TTC549 (cell line): ENCODE measurements at regions not wholly inside any gene's neighbourhood (a gene's known extent, or its start where the extent isn't known, plus 50 kb on each side); places are given as distances from the start of the nearest gene placed in this dataset.
"Not testable (repeated sequence)": the region's sequence is repeated elsewhere in the genome, so short reads cannot be mapped to it uniquely, and the experiment has no call there.

Experiments
- FAIRE-seq: peaks from 2 replicates; lab custom pipeline; 2012; peaks lifted over from hg19 to GRCh38; lab: Jason Lieb, UNC

GRCh38 chr16:16938980-16939379 is 531.8 kb downstream of the XYLT1 start:
- FAIRE-seq, result no peak

- FAIRE-seq, result no peak
Observed at GRCh38 chr16:16940351-16940750, 530.4 kb downstream of the XYLT1 start.

- FAIRE-seq, result not testable (repeated sequence)
Observed at GRCh38 chr16:16942849-16943248, 527.9 kb downstream of the XYLT1 start.

GRCh38 chr16:16945207-16945606 is 525.6 kb downstream of the XYLT1 start:
- FAIRE-seq, result no peak

- no peak for FAIRE-seq
Observed at GRCh38 chr16:16956376-16956775, 514.4 kb downstream of the XYLT1 start.

- no peak for FAIRE-seq
Observed at GRCh38 chr16:16960785-16961184, 510.0 kb downstream of the XYLT1 start.

- no peak for FAIRE-seq
Observed at GRCh38 chr16:16966439-16966838, 504.3 kb downstream of the XYLT1 start.

- no peak for FAIRE-seq
Observed at GRCh38 chr16:16971042-16971441, 499.7 kb downstream of the XYLT1 start.

- no peak for FAIRE-seq
Observed at GRCh38 chr16:16972831-16973230, 497.9 kb downstream of the XYLT1 start.

GRCh38 chr16:16973707-16974591 is 496.8 kb downstream of the XYLT1 start:
- FAIRE-seq, result no peak

GRCh38 chr16:16982614-16983013 is 488.1 kb downstream of the XYLT1 start:
- FAIRE-seq, result no peak

GRCh38 chr16:16983582-16983981 is 487.2 kb downstream of the XYLT1 start:
- FAIRE-seq, result no peak

- not testable (repeated sequence) for FAIRE-seq
Observed at GRCh38 chr16:16984091-16984490, 486.7 kb downstream of the XYLT1 start.

GRCh38 chr16:16985707-16986106 is 485.1 kb downstream of the XYLT1 start:
- FAIRE-seq, result no peak

- FAIRE-seq, result no peak
Observed at GRCh38 chr16:16988963-16989362, 481.8 kb downstream of the XYLT1 start.

- FAIRE-seq, result no peak
Observed at GRCh38 chr16:16989368-16989767, 481.4 kb downstream of the XYLT1 start.

GRCh38 chr16:16991711-16992110 is 479.0 kb downstream of the XYLT1 start:
- no peak for FAIRE-seq

- FAIRE-seq, result no peak
Observed at GRCh38 chr16:16992975-16993765, 477.6 kb downstream of the XYLT1 start.

GRCh38 chr16:16994831-16995230 is 475.9 kb downstream of the XYLT1 start:
- no peak for FAIRE-seq

GRCh38 chr16:16996827-16997226 is 473.9 kb downstream of the XYLT1 start:
- no peak for FAIRE-seq

GRCh38 chr16:16997349-16997748 is 473.4 kb downstream of the XYLT1 start:
- FAIRE-seq, result no peak

- no peak for FAIRE-seq
Observed at GRCh38 chr16:17001471-17001870, 469.3 kb downstream of the XYLT1 start.

- no peak for FAIRE-seq
Observed at GRCh38 chr16:17002565-17002964, 468.2 kb downstream of the XYLT1 start.
